ENCODE measurements at regions not wholly inside any gene's neighbourhood (a gene's known extent, or its start where the extent isn't known, plus 50 kb on each side); places are given as distances from the start of the nearest gene placed in this dataset.

- DNase-seq (ENCODE audit: low read depth in 1 of 2, low spot score in 1 of 2): no peak
- no peak for TF ChIP-seq REST (IDR thresholded peaks at IDR 0.05; ENCODE audit: insufficient replicate concordance, low read depth)
- TF ChIP-seq SPI1 (IDR thresholded peaks at IDR 0.05; ENCODE audit: borderline replicate concordance, low read depth): no peak
- no peak for TF ChIP-seq GABPA (IDR thresholded peaks at IDR 0.05; ENCODE audit: low read depth)
- no peak for TF ChIP-seq CTCF (IDR thresholded peaks at IDR 0.05; ENCODE audit: insufficient read depth, low read length)
- no peak for TF ChIP-seq POLR2AphosphoS5 (IDR thresholded peaks at IDR 0.05; ENCODE audit: low read depth)
- H3K27ac ChIP-seq (replicated peaks): no peak overlapping the region
- peaks cover 2% of the 10 kb centered on the region for H3K27me3 ChIP-seq (ENCODE audit: insufficient read depth, poor library complexity, severe bottlenecking)
- no peak overlapping the region for H3K4me3 ChIP-seq (replicated peaks; ENCODE audit: insufficient read depth, low read length)
Measured at GRCh38 chr16:66041907-66042306, 324.6 kb upstream of the CDH5 start.

- no peak overlapping the region for H3K27ac ChIP-seq (replicated peaks)
- H3K4me3 ChIP-seq (replicated peaks; ENCODE audit: insufficient read depth, low read length): no peak overlapping the region
- peaks cover 2% of the 10 kb centered on the region for H3K27me3 ChIP-seq (ENCODE audit: insufficient read depth, poor library complexity, severe bottlenecking)
- TF ChIP-seq POLR2AphosphoS5 (IDR thresholded peaks at IDR 0.05; ENCODE audit: low read depth) (no peak), SPI1 (IDR thresholded peaks at IDR 0.05; ENCODE audit: borderline replicate concordance, low read depth) (no peak), GABPA (IDR thresholded peaks at IDR 0.05; ENCODE audit: low read depth) (no peak), CTCF (IDR thresholded peaks at IDR 0.05; ENCODE audit: insufficient read depth, low read length) (no peak), REST (IDR thresholded peaks at IDR 0.05; ENCODE audit: insufficient replicate concordance, low read depth) (no peak)
- no peak for DNase-seq (ENCODE audit: low read depth in 1 of 2, low spot score in 1 of 2)
Measured at GRCh38 chr16:66039793-66040192, 326.7 kb upstream of the CDH5 start.

- TF ChIP-seq SPI1 (IDR thresholded peaks at IDR 0.05; ENCODE audit: borderline replicate concordance, low read depth) (no peak), POLR2AphosphoS5 (IDR thresholded peaks at IDR 0.05; ENCODE audit: low read depth) (no peak), CTCF (IDR thresholded peaks at IDR 0.05; ENCODE audit: insufficient read depth, low read length) (no peak), GABPA (IDR thresholded peaks at IDR 0.05; ENCODE audit: low read depth) (no peak), REST (IDR thresholded peaks at IDR 0.05; ENCODE audit: insufficient replicate concordance, low read depth) (no peak)
- DNase-seq (ENCODE audit: low read depth in 1 of 2, low spot score in 1 of 2): no peak
- Histone ChIP-seq H3K27me3 (ENCODE audit: insufficient read depth, poor library complexity, severe bottlenecking) (peaks cover 2% of the 10 kb centered on the region), H3K4me3 (replicated peaks; ENCODE audit: insufficient read depth, low read length) (no peak overlapping the region), H3K27ac (replicated peaks) (no peak overlapping the region)
Measured at GRCh38 chr16:66036793-66037715, 329.4 kb upstream of the CDH5 start.
